Stomach (tissue), 8 donors: ENCODE measurements at regions not wholly inside any gene's neighbourhood (a gene's known extent, or its start where the extent isn't known, plus 50 kb on each side); places are given as distances from the start of the nearest gene placed in this dataset.
A peak's percentile ranks its signal among the peaks of the same experiment; 100 is the strongest.

ENCODE experiments used
- DNase-seq, 2 donors: peaks; one replicate each; pipeline versions ENCODE4 v3.0.0 to v3.0.0-alpha.2; 2013 to 2019
- H3K27ac ChIP-seq, 5 donors: fragments of 200-600 bp in 4 of 5; sonication (generic) in 4 of 5; one replicate each; pipeline ENCODE4 v1.5.1; 2013 to 2019; ENCODE audit warnings: mild to moderate bottlenecking in 1 of 5, moderate library complexity in 1 of 5
- H3K27me3 ChIP-seq, 3 donors: fragments of 200-600 bp; sonication (generic); one replicate each; pipeline ENCODE4 v1.5.1; 2017 to 2019; ENCODE audit warnings: mixed run types in 1 of 3
- H3K36me3 ChIP-seq, 4 donors: fragments of 200-600 bp; sonication (generic); 1 replicate in 3 of 4; 2 replicates in 1 of 4; pipeline ENCODE4 v1.5.1; 2016 to 2019
- H3K4me1 ChIP-seq, 4 donors: fragments of 200-600 bp; sonication (generic); one replicate each; pipeline ENCODE4 v1.5.1; 2016 to 2019
- H3K4me3 ChIP-seq, 4 donors: fragments of 200-600 bp; sonication (generic) in 3 of 4; one replicate each; pipeline ENCODE4 v1.5.1; 2016 to 2019; ENCODE audit warnings: mild to moderate bottlenecking in 1 of 4
- H3K9me3 ChIP-seq, 4 donors: fragments of 200-600 bp; sonication (generic); one replicate each; pipeline ENCODE4 v1.5.1; 2016 to 2019
- CTCF ChIP-seq, 7 experiments: fragments of 450-650 bp in 4 of 7; fragments of 200-600 bp in 3 of 7; sonication (generic) in 3 of 7; IDR thresholded peaks; one replicate each; pipeline ENCODE4 v1.5.1; 2016 to 2019; ENCODE audit warnings: antibody characterized with exemption in 7 of 7, control low read depth in 2 of 7, mild to moderate bottlenecking in 1 of 7
- EP300 ChIP-seq: sonication (generic); formaldehyde crosslinking; IDR thresholded peaks from one replicate; pipeline ENCODE4 v1.6.1; 2017; ENCODE audit warnings: antibody characterized with exemption
- POLR2A ChIP-seq, 4 donors: fragments of 450-650 bp; IDR thresholded peaks; one replicate each; pipeline ENCODE4 v1.6.1; 2016; ENCODE audit warnings: antibody characterized with exemption in 4 of 4, control low read depth in 2 of 4, mild to moderate bottlenecking in 1 of 4, moderate library complexity in 1 of 4
- POLR2AphosphoS5 ChIP-seq, 3 donors: sonication (generic); formaldehyde crosslinking; IDR thresholded peaks; one replicate each; pipeline ENCODE4 v1.6.1; 2016; ENCODE audit warnings: antibody characterized with exemption in 3 of 3
- WGBS, 5 donors: extraction: QIAGEN DNeasy Blood & Tissue Kit in 3 of 5; methylation state at CpG; one replicate each; pipeline versions ENCODE4 v1.1.5 to v1.1.7; 2013 to 2018; 5-methylcytosine and 5-hydroxymethylcytosine counted together
- intact Hi-C: fragments of 100-400 bp; cut with DNase I; formaldehyde crosslinking; loops from one replicate; pipeline ENCODE4 v1.15.1; 2023; ENCODE audit warnings: low total_unique reads
- donor health status: healthy with polysubstance abuse.
- donor health status: Bipolar disorder and iron deficiency.
- donor health status: healthy.

DNA sequence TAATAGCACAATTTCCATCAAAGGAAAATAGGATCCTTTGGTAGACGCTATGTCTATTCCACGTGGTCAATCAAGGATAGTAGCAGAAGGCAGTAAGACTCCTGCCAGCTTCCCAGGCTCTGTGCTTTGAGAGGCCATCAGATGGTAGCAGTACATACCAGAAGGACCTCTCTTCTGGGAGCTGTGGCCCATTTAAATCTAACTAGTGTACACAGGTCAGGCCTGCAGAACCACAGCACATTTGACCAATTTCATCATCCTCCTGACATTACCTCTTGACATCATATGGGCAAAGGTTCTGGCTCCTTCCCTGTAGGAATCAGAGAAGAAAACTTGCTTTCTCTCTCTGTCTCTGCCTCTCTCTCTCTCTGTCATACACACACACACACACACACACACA, 229.6 kb upstream of the HTR2A start:
- Histone ChIP-seq H3K27me3 (no peaks in the 10 kb centered on the region), H3K4me1 (no peaks in the 10 kb centered on the region), H3K27ac (no peak overlapping the region), H3K36me3 (no peaks in the 10 kb centered on the region), H3K9me3 (no peaks in the 10 kb centered on the region), H3K4me3 (no peak overlapping the region)
- intact Hi-C loops = no loop called here
- DNase-seq = no peak
- no peak for TF ChIP-seq POLR2A (IDR thresholded peaks at IDR 0.05)
- no peak for TF ChIP-seq EP300
- no peak for TF ChIP-seq POLR2AphosphoS5 (IDR thresholded peaks at IDR 0.05)
- peak in 2 of 7 experiments; percentile 10 to 14 for TF ChIP-seq CTCF (IDR thresholded peaks at IDR 0.05)
- 58 to 83% (median 76%) methylated on average over 2 of the region's 2 CpGs for WGBS, 5 donors

DNA sequence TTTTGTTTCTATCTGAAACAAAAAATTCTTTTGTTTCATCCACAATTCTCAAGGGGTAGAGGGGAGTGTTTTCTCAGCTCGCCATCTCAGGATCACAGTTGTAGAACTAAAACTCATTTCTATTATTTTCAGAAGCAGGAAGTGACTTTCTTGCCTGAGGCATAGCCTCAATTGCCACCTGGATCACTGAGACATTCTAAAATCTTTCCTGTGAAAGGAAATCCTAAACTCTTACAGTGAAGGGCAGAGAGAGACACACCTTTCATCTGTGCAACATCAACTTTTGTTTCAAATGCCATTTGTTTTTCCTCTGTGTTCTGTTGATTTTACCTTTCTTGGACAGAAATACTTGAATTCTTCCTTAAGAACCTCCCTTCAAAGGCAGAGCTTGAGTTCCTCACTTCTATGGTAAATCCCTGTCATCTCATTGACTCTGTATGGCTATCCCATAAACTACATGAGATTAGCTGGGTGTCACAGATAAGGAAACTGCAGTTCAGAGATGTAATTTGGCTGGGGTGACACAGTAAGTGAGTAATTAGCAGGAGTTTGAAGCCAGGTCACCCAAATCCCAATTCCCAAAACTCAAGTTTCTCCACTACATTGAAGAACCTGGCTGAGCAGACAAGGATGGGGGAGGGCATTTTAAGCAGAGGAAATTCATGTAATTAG, 224.4 kb upstream of the HTR2A start:
- WGBS, 5 donors = 57 to 78% (median 68%) methylated on average over 1 of the region's 1 CpG
- intact Hi-C loops = no loop called here

GRCh38 chr13:47120282-47120681, 223.4 kb upstream of the HTR2A start:
- DNase-seq = peak in 1 of 2 donors; percentile 22
- Histone ChIP-seq H3K4me1 (no peaks in the 10 kb centered on the region), H3K27me3 (no peaks in the 10 kb centered on the region), H3K36me3 (no peaks in the 10 kb centered on the region), H3K27ac (no peak overlapping the region), H3K4me3 (no peak overlapping the region), H3K9me3 (no peaks in the 10 kb centered on the region)
- TF ChIP-seq CTCF (IDR thresholded peaks at IDR 0.05) = no peak
- TF ChIP-seq POLR2AphosphoS5 (IDR thresholded peaks at IDR 0.05) = no peak
- TF ChIP-seq EP300 = no peak
- TF ChIP-seq POLR2A (IDR thresholded peaks at IDR 0.05) = no peak
- intact Hi-C loops = no loop called here
- WGBS, 5 donors = 62 to 84% (median 77%) methylated on average over 5 of the region's 5 CpGs

More for the DNA sequence above, 224.4 kb upstream of the HTR2A start:
- H3K4me3 ChIP-seq = no peak overlapping the region
- no peak for TF ChIP-seq POLR2A (IDR thresholded peaks at IDR 0.05)
- H3K27ac ChIP-seq = no peak overlapping the region
- no peaks in the 10 kb centered on the region for H3K4me1 ChIP-seq
- H3K9me3 ChIP-seq = no peaks in the 10 kb centered on the region
- no peaks in the 10 kb centered on the region for H3K27me3 ChIP-seq
- H3K36me3 ChIP-seq = no peaks in the 10 kb centered on the region
- DNase-seq = no peak

- no peaks in the 10 kb centered on the region for H3K9me3 ChIP-seq
- H3K4me1 ChIP-seq = no peaks in the 10 kb centered on the region
- no peak for DNase-seq
- no peak overlapping the region for H3K27ac ChIP-seq
- intact Hi-C loops = no loop called here
- TF ChIP-seq EP300 (no peak), CTCF (IDR thresholded peaks at IDR 0.05) (no peak), POLR2A (IDR thresholded peaks at IDR 0.05) (no peak), POLR2AphosphoS5 (IDR thresholded peaks at IDR 0.05) (no peak)
- H3K27me3 ChIP-seq = no peaks in the 10 kb centered on the region
- H3K36me3 ChIP-seq = no peaks in the 10 kb centered on the region
- 66 to 81% (median 74%) methylated on average over 2 of the region's 2 CpGs for WGBS, 5 donors
- no peak overlapping the region for H3K4me3 ChIP-seq
Measured at GRCh38 chr13:47119575-47120235, 222.9 kb upstream of the HTR2A start.

DNA sequence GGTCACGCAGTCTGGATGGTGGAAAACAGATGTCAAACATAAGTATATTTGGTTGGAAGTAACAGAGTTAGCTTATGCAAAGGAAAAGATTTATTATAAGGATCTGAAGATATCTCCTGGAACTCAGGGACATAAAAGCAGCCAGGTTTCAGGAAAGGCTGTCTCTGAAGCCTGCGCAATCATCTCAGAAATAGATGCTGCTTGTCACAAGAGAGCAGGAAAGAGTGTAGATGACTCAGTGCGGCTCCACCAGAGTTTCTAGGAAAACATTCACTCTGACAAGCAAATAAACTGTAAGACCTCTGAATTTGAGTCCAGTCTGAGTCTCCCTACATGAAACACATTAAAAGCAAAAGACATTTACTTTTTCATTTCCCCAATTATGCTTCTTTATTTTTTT, 220.4 kb upstream of the HTR2A start:
- no peak overlapping the region for H3K27ac ChIP-seq
- no peaks in the 10 kb centered on the region for H3K4me1 ChIP-seq
- no peaks in the 10 kb centered on the region for H3K36me3 ChIP-seq
- TF ChIP-seq POLR2AphosphoS5 (IDR thresholded peaks at IDR 0.05) (no peak), CTCF (IDR thresholded peaks at IDR 0.05) (no peak), EP300 (no peak), POLR2A (IDR thresholded peaks at IDR 0.05) (no peak)
- 58 to 75% (median 71%) methylated on average over 3 of the region's 3 CpGs for WGBS, 5 donors
- H3K27me3 ChIP-seq = no peaks in the 10 kb centered on the region
- peak in 1 of 2 donors; percentile 20 for DNase-seq
- H3K4me3 ChIP-seq = no peak overlapping the region
- intact Hi-C loops = no loop called here
- no peaks in the 10 kb centered on the region for H3K9me3 ChIP-seq
